H1 (cell line): ENCODE measurements at regions not wholly inside any gene's neighbourhood (a gene's known extent, or its start where the extent isn't known, plus 50 kb on each side); places are given as distances from the start of the nearest gene placed in this dataset.

Source experiments
- CTCF ChIA-PET: fragments of 300-600 bp; sonication (Branson Sonifier 250); formaldehyde crosslinking; loops from one replicate; lab custom pipeline; 2021; ENCODE audit not compliant: partially characterized antibody; lab: Charles Lee
- POLR2A ChIA-PET: fragments of 300-600 bp; sonication (Branson Sonifier 250); formaldehyde crosslinking; loops from one replicate; lab custom pipeline; 2021; ENCODE audit warnings: inconsistent platforms; ENCODE audit not compliant: partially characterized antibody; lab: Charles Lee
- DNase-seq, 2 experiments: peaks; one replicate each; pipeline versions ENCODE4 v3.0.0 to v3.0.0-alpha.2; 2010 to 2022; ENCODE audit warnings: low spot score in 2 of 2, low read depth in 1 of 2, mixed read lengths in 1 of 2
- FAIRE-seq: peaks from 2 replicates; lab custom pipeline; 2011; peaks lifted over from hg19 to GRCh38; lab: Jason Lieb, UNC
- H2AFZ ChIP-seq: 2 replicates; pipeline ENCODE4 v1.8.1; 2012; ENCODE audit warnings: low read length, inconsistent platforms
- H2AK5ac ChIP-seq: 2 replicates; pipeline ENCODE4 v1.6.1; 2013; ENCODE audit warnings: low read depth, low read length
- H2BK120ac ChIP-seq: replicated peaks from 2 replicates; pipeline ENCODE3; 2013; ENCODE audit warnings: low read depth, low read length, inconsistent platforms
- H2BK12ac ChIP-seq: 2 replicates; pipeline ENCODE4 v1.6.1; 2013; ENCODE audit warnings: low read depth, low read length
- H2BK15ac ChIP-seq: 2 replicates; pipeline ENCODE4 v1.6.1; 2013; ENCODE audit warnings: low read length
- H2BK20ac ChIP-seq: 2 replicates; pipeline ENCODE4 v1.6.1; 2013; ENCODE audit warnings: low read length
- H2BK5ac ChIP-seq: 2 replicates; pipeline ENCODE4 v1.6.1; 2013; ENCODE audit warnings: low read depth, low read length
- H3K14ac ChIP-seq: 2 replicates; pipeline ENCODE4 v1.6.1; 2013; ENCODE audit warnings: inconsistent platforms; ENCODE audit not compliant: insufficient read length
- H3K18ac ChIP-seq: 2 replicates; pipeline ENCODE4 v1.6.1; 2013; ENCODE audit warnings: low read length; ENCODE audit errors: extremely low read depth
- H3K23ac ChIP-seq: 2 replicates; pipeline ENCODE4 v1.6.1; 2013; ENCODE audit warnings: inconsistent platforms; ENCODE audit not compliant: insufficient read length
- H3K23me2 ChIP-seq: 2 replicates; pipeline ENCODE4 v1.6.1; 2013; ENCODE audit warnings: low read depth, low read length
- H3K27ac ChIP-seq: 2 replicates; pipeline ENCODE4 v1.6.1; 2011; ENCODE audit warnings: low read depth, low read length, inconsistent platforms
- H3K27me3 ChIP-seq, 4 experiments: replicated peaks in 1 of 4; 1 replicate in 1 of 4; 2 replicates in 3 of 4; pipeline versions ENCODE4 v1.6.1 to v1.8.1; 2011 to 2013; ENCODE audit warnings: low read length in 3 of 4, mild to moderate bottlenecking in 3 of 4, inconsistent platforms in 2 of 4, mixed read lengths in 2 of 4, moderate library complexity in 1 of 4; ENCODE audit not compliant: control insufficient read depth in 3 of 4, insufficient read depth in 3 of 4; ENCODE audit errors: extremely low read depth in 1 of 4
- H3K36me3 ChIP-seq, 4 experiments: 2 replicates each; pipeline versions ENCODE4 v1.6.1 to v1.8.1; 2011 to 2013; ENCODE audit warnings: mild to moderate bottlenecking in 4 of 4, low read length in 3 of 4, moderate library complexity in 2 of 4, control low read depth in 1 of 4, inconsistent platforms in 1 of 4; ENCODE audit not compliant: insufficient read depth in 4 of 4, control insufficient read depth in 2 of 4
- H3K4ac ChIP-seq: replicated peaks from 2 replicates; pipeline ENCODE3; 2013; ENCODE audit warnings: low read length, low read depth, mixed read lengths, inconsistent platforms; ENCODE audit not compliant: insufficient read length
- H3K4me1 ChIP-seq, 4 experiments: replicated peaks in 1 of 4; 1 replicate in 1 of 4; 2 replicates in 3 of 4; pipeline versions ENCODE4 v1.6.1 to v1.8.1; 2011 to 2013; ENCODE audit warnings: low read length in 3 of 4, inconsistent platforms in 2 of 4, mixed read lengths in 1 of 4; ENCODE audit not compliant: insufficient read depth in 4 of 4, control insufficient read depth in 3 of 4
- H3K4me2 ChIP-seq, 2 experiments: 2 replicates each; pipeline versions ENCODE4 v1.6.1 to v1.8.1; 2011 to 2013; ENCODE audit warnings: low read depth in 2 of 2, low read length in 2 of 2, control low read depth in 1 of 2, inconsistent platforms in 1 of 2, mild to moderate bottlenecking in 1 of 2; ENCODE audit not compliant: insufficient read depth in 1 of 2
- H3K4me3 ChIP-seq, 4 experiments: fragments of 200-600, 300-600 bp in 1 of 4; sonication (generic), shearing (Covaris generic), sonication (Bioruptor Twin) in 1 of 4; 2 replicates each; pipeline versions ENCODE4 v1.5.1 to v1.8.1; 2011 to 2016; ENCODE audit warnings: low read length in 4 of 4, low read depth in 3 of 4, control low read depth in 2 of 4, inconsistent platforms in 2 of 4, mild to moderate bottlenecking in 2 of 4, mixed read lengths in 1 of 4, moderate library complexity in 1 of 4; ENCODE audit not compliant: insufficient read depth in 2 of 4; ENCODE audit errors: extremely low read depth in 1 of 4
- H3K56ac ChIP-seq: replicated peaks from 2 replicates; pipeline ENCODE3; 2013; ENCODE audit warnings: low read depth, mild to moderate bottlenecking, mixed read lengths, low read length, inconsistent platforms; ENCODE audit not compliant: insufficient read length
- H3K79me1 ChIP-seq: 2 replicates; pipeline ENCODE4 v1.6.1; 2013; ENCODE audit warnings: low read depth, low read length, control low read depth
- H3K79me2 ChIP-seq, 2 experiments: 2 replicates each; pipeline versions ENCODE4 v1.6.1 to v1.8.1; 2012 to 2013; ENCODE audit warnings: low read length in 2 of 2, mild to moderate bottlenecking in 2 of 2, inconsistent platforms in 1 of 2; ENCODE audit not compliant: insufficient read depth in 2 of 2, control insufficient read depth in 1 of 2
- H3K9ac ChIP-seq, 4 experiments: replicated peaks in 1 of 4; 1 replicate in 1 of 4; 2 replicates in 3 of 4; pipeline versions ENCODE4 v1.6.1 to v1.8.1; 2011 to 2013; ENCODE audit warnings: low read depth in 3 of 4, low read length in 3 of 4, control low read depth in 2 of 4, mild to moderate bottlenecking in 2 of 4, moderate library complexity in 2 of 4, inconsistent platforms in 1 of 4; ENCODE audit errors: extremely low read depth in 1 of 4
- H3K9me3 ChIP-seq, 2 experiments: 2 replicates each; pipeline versions ENCODE4 v1.6.1 to v1.8.1; 2012 to 2013; ENCODE audit warnings: mild to moderate bottlenecking in 2 of 2, moderate library complexity in 2 of 2, control low read depth in 1 of 2, inconsistent platforms in 1 of 2, low read depth in 1 of 2, low read length in 1 of 2, mixed read lengths in 1 of 2; ENCODE audit not compliant: insufficient read depth in 2 of 2
- H4K20me1 ChIP-seq, 2 experiments: replicated peaks in 1 of 2; 2 replicates each; pipeline versions ENCODE3 to v1.8.1; 2011 to 2013; ENCODE audit warnings: inconsistent platforms in 2 of 2, low read length in 2 of 2, mild to moderate bottlenecking in 1 of 2; ENCODE audit not compliant: insufficient read depth in 2 of 2, control insufficient read depth in 1 of 2
- H4K5ac ChIP-seq: 2 replicates; pipeline ENCODE4 v1.6.1; 2013; ENCODE audit warnings: low read length, low read depth, mixed read lengths, inconsistent platforms; ENCODE audit not compliant: insufficient read length
- H4K8ac ChIP-seq: 2 replicates; pipeline ENCODE4 v1.8.0; 2013; ENCODE audit warnings: mild to moderate bottlenecking, moderate library complexity, low read length, inconsistent platforms; ENCODE audit not compliant: insufficient read depth; ENCODE audit errors: extremely low read depth
- H4K91ac ChIP-seq: replicated peaks from 2 replicates; pipeline ENCODE3; 2013; ENCODE audit warnings: low read length, mixed read lengths, inconsistent platforms; ENCODE audit not compliant: insufficient read length
- ASH2L ChIP-seq: fragments of 200-600, 300-600 bp; sonication (generic); IDR thresholded peaks from one replicate; pipeline ENCODE4 v1.7.1; 2017; ENCODE audit warnings: low read length
- CEBPB ChIP-seq: IDR thresholded peaks from 2 replicates; pipeline ENCODE4 v1.6.1; 2012; ENCODE audit warnings: low read depth, low read length
- WGBS, 2 experiments: shearing (Covaris generic) in 1 of 2; methylation state at CpG; one replicate each; pipeline versions ENCODE4 v1.1.6 to v1.1.7; 2013 to 2015; ENCODE audit warnings: low lambda C conversion rate in 2 of 2, mixed read lengths in 2 of 2, inconsistent platforms in 1 of 2, low coverage in 1 of 2, missing lambda C conversion rate in 1 of 2; ENCODE audit not compliant: insufficient replicate concordance in 2 of 2, insufficient coverage in 1 of 2, insufficient read length in 1 of 2; ENCODE audit errors: extremely low coverage in 1 of 2, missing lambda C conversion rate in 1 of 2; 5-methylcytosine and 5-hydroxymethylcytosine counted together

DNA sequence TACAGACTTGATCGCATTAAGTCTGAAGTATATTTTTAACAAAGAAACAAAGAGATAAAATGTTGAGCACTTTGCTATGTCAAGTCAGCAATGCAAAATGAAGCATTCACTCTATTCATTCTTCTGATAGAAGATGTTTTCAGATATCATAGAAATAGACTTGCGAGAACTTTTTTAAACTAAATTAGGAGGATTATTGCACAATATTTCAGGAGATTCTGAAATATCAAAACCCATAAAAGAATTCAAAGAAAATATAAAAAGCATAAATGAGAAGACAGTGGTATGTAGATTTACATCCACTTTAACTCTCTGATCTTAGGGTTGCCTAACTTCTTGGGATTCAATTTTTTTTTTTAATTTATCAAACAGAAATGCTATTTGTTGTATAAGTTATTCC is 81.1 kb upstream of the PABPC4L start:
- Histone ChIP-seq H3K14ac (no peak overlapping the region), H3K9ac (no peak overlapping the region), H2AFZ (no peak overlapping the region), H2BK20ac (no peak overlapping the region), H2AK5ac (no peak overlapping the region), H3K4me3 (no peak overlapping the region), H4K20me1 (no peaks in the 10 kb centered on the region), H2BK15ac (no peak overlapping the region), H3K56ac (no peak overlapping the region), H3K4ac (no peak overlapping the region), H4K5ac (no peak overlapping the region), H2BK120ac (no peak overlapping the region), H3K27ac (no peak overlapping the region), H3K9me3 (no peaks in the 10 kb centered on the region), H3K79me2 (no peaks in the 10 kb centered on the region), H3K36me3 (no peaks in the 10 kb centered on the region), H3K23ac (no peak overlapping the region), H2BK12ac (no peak overlapping the region), H2BK5ac (no peak overlapping the region), H3K18ac (no peak overlapping the region), H3K79me1 (no peaks in the 10 kb centered on the region), H3K23me2 (no peaks in the 10 kb centered on the region), H4K8ac (no peak overlapping the region), H3K27me3 (no peaks in the 10 kb centered on the region), H4K91ac (no peak overlapping the region), H3K4me1 (no peaks in the 10 kb centered on the region), H3K4me2 (no peak overlapping the region)
- peak; percentile 64; the same call in 1 of the 2 replicates for TF ChIP-seq CEBPB
- no peak for TF ChIP-seq ASH2L
- no peak for DNase-seq
- CTCF ChIA-PET: interaction anchor here (1.0 kb wide), 1 partner anchor 1128 kb away, joined by 3 read pairs; no protein-coding TSS in a partner anchor
- POLR2A ChIA-PET: no interaction called here
- WGBS, 2 experiments: 93% methylated on average over 2 of the region's 2 CpGs; no CpG with 5 or more reads in 1 of the 2 experiments
- no peak for FAIRE-seq
